ENCODE measurements at regions not wholly inside any gene's neighbourhood (a gene's known extent, or its start where the extent isn't known, plus 50 kb on each side); places are given as distances from the start of the nearest gene placed in this dataset.

- TF ChIP-seq CTCF (IDR thresholded peaks at IDR 0.05) (no peak), POLR2A (IDR thresholded peaks at IDR 0.05) (no peak)
These were observed 412.7 kb upstream of the SMC2 start for GRCh38 chr9:103681435-103681834.

Data from adrenal gland (tissue), 5 donors.